ENCODE measurements at regions not wholly inside any gene's neighbourhood (a gene's known extent, or its start where the extent isn't known, plus 50 kb on each side); places are given as distances from the start of the nearest gene placed in this dataset.
"Not testable (repeated sequence)": the region's sequence is repeated elsewhere in the genome, so short reads cannot be mapped to it uniquely, and the experiment has no call there.

GRCh38 chr7:142471820-142472219 is 214.0 kb upstream of the PRSS58 start:
- Histone ChIP-seq H3K27ac (no peak overlapping the region), H3K4me1 (ENCODE audit: control insufficient read depth in 1 of 2, insufficient read depth in 1 of 2, low read depth in 1 of 2, low read length in 1 of 2) (peaks cover 14 to 22% of the 10 kb centered on the region in 2 experiments), H3K9me3 (no peaks in the 10 kb centered on the region), H3K27me3 (no peaks in the 10 kb centered on the region), H3K4me3 (ENCODE audit: low read depth in 1 of 2, low read length in 1 of 2) (no peak overlapping the region), H3K36me3 (no peaks in the 10 kb centered on the region)
- TF ChIP-seq, protein P1, sequence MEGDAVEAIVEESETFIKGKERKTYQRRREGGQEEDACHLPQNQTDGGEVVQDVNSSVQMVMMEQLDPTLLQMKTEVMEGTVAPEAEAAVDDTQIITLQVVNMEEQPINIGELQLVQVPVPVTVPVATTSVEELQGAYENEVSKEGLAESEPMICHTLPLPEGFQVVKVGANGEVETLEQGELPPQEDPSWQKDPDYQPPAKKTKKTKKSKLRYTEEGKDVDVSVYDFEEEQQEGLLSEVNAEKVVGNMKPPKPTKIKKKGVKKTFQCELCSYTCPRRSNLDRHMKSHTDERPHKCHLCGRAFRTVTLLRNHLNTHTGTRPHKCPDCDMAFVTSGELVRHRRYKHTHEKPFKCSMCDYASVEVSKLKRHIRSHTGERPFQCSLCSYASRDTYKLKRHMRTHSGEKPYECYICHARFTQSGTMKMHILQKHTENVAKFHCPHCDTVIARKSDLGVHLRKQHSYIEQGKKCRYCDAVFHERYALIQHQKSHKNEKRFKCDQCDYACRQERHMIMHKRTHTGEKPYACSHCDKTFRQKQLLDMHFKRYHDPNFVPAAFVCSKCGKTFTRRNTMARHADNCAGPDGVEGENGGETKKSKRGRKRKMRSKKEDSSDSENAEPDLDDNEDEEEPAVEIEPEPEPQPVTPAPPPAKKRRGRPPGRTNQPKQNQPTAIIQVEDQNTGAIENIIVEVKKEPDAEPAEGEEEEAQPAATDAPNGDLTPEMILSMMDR (IDR thresholded peaks at IDR 0.05), result no peak

DNA sequence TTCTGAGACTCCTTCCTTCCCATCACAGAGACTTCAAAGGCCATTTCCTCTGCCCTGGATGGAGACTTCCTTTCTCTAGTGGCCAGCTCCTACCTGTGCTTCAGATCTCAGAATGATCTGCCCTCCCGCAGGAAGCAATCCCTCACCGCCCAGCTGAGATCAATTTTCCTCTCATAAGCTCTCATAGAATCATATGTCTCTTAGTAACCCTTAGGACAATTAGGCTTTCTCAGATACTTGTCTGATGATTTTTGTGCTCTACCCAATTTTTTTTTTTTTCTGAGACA is 212.6 kb upstream of the PRSS58 start:
- TF ChIP-seq, protein P1 (IDR thresholded peaks at IDR 0.05), result no peak
- no peaks in the 10 kb centered on the region for H3K9me3 ChIP-seq
- no peaks in the 10 kb centered on the region for H3K27me3 ChIP-seq
- H3K4me3 ChIP-seq (ENCODE audit: low read depth in 1 of 2, low read length in 1 of 2), result no peak overlapping the region
- H3K36me3 ChIP-seq, result no peaks in the 10 kb centered on the region
- H3K4me1 ChIP-seq (ENCODE audit: control insufficient read depth in 1 of 2, insufficient read depth in 1 of 2, low read depth in 1 of 2, low read length in 1 of 2), result peaks cover 12 to 21% of the 10 kb centered on the region in 2 experiments
- H3K27ac ChIP-seq, result no peak overlapping the region

GRCh38 chr7:142469696-142470543 is 212.1 kb upstream of the PRSS58 start:
- no peaks in the 10 kb centered on the region for H3K36me3 ChIP-seq
- TF ChIP-seq, protein P1 (IDR thresholded peaks at IDR 0.05), result no peak
- peak overlapping the region; percentile 18 for H3K27ac ChIP-seq
- H3K4me3 ChIP-seq (ENCODE audit: low read depth in 1 of 2, low read length in 1 of 2), result no peak overlapping the region
- no peaks in the 10 kb centered on the region for H3K9me3 ChIP-seq
- H3K27me3 ChIP-seq, result no peaks in the 10 kb centered on the region
- peaks cover 12 to 21% of the 10 kb centered on the region in 2 experiments for H3K4me1 ChIP-seq (ENCODE audit: control insufficient read depth in 1 of 2, insufficient read depth in 1 of 2, low read depth in 1 of 2, low read length in 1 of 2)

- Histone ChIP-seq H3K36me3 (no peaks in the 10 kb centered on the region), H3K27ac (no peak overlapping the region), H3K27me3 (no peaks in the 10 kb centered on the region), H3K9me3 (no peaks in the 10 kb centered on the region), H3K4me3 (ENCODE audit: low read depth in 1 of 2, low read length in 1 of 2) (no peak overlapping the region), H3K4me1 (ENCODE audit: control insufficient read depth in 1 of 2, insufficient read depth in 1 of 2, low read depth in 1 of 2, low read length in 1 of 2) (peaks cover 12 to 21% of the 10 kb centered on the region in 2 experiments)
- TF ChIP-seq, protein P1 (IDR thresholded peaks at IDR 0.05), result no peak
Observed at GRCh38 chr7:142468871-142469665, 211.2 kb upstream of the PRSS58 start.

- H3K27me3 ChIP-seq; H3K4me3 ChIP-seq (ENCODE audit: low read depth in 1 of 2, low read length in 1 of 2); H3K9me3 ChIP-seq; H3K36me3 ChIP-seq; H3K27ac ChIP-seq: not testable (repeated sequence)
- H3K4me1 ChIP-seq (ENCODE audit: control insufficient read depth in 1 of 2, insufficient read depth in 1 of 2, low read depth in 1 of 2, low read length in 1 of 2), result peaks cover 18 to 36% of the 10 kb centered on the region in 2 experiments
Observed at GRCh38 chr7:142467056-142467655, 209.3 kb upstream of the PRSS58 start.

Measured in neutrophil (primary cell).